GM23248 (cell line): ENCODE measurements at regions not wholly inside any gene's neighbourhood (a gene's known extent, or its start where the extent isn't known, plus 50 kb on each side); places are given as distances from the start of the nearest gene placed in this dataset.

Source experiments
- EZH2 ChIP-seq: fragments of 200-600 bp; sonication (generic); IDR thresholded peaks from 2 replicates; pipeline ENCODE4 v1.6.1; 2018; ENCODE audit warnings: antibody characterized with exemption, mild to moderate bottlenecking; ENCODE audit not compliant: insufficient read depth, poor library complexity, severe bottlenecking
- EZH2phosphoT487 ChIP-seq: fragments of 200-600 bp; sonication (generic); IDR thresholded peaks from 2 replicates; pipeline ENCODE4 v1.6.1; 2018; ENCODE audit warnings: antibody characterized with exemption, moderate library complexity, mild to moderate bottlenecking, low read depth; ENCODE audit not compliant: insufficient read depth

- TF ChIP-seq EZH2phosphoT487 (no peak), EZH2 (no peak)
These were observed 1045.4 kb upstream of the MAP3K7 start for GRCh38 chr6:91632308-91632707.
